HepG2 (cell line): ENCODE measurements at regions not wholly inside any gene's neighbourhood (a gene's known extent, or its start where the extent isn't known, plus 50 kb on each side); places are given as distances from the start of the nearest gene placed in this dataset.
A peak's percentile ranks its signal among the peaks of the same experiment; 100 is the strongest.
"Not testable (repeated sequence)": the region's sequence is repeated elsewhere in the genome, so short reads cannot be mapped to it uniquely, and the experiment has no call there.

Experiments used
- ATAC-seq: fragments of 200-7000 bp; cut with Tn5 transposase; 3 replicates; pipeline ENCODE4 v1.9.1; 2020; ENCODE audit warnings: mild to moderate bottlenecking, moderate library complexity
- BruUV-seq: library from RNA; stranded (reverse); fragments of 400-500 nt; replicated peaks from 2 replicates; lab custom pipeline; 2021; lab: Mats Ljungman, UMichigan
- CTCF ChIA-PET: fragments of 300-600 bp; formaldehyde crosslinking; extraction: SDS; loops from one replicate; lab custom pipeline; 2021; ENCODE audit warnings: low total read pairs, inconsistent platforms, low intra/inter-chr PET ratio; lab: Yijun Ruan, JAX
- POLR2A ChIA-PET: fragments of 350-600 bp; sonication (Branson Sonifier 250); formaldehyde crosslinking; loops from one replicate; lab custom pipeline; 2020; ENCODE audit warnings: antibody characterized with exemption, inconsistent platforms; lab: Yijun Ruan, JAX
- DNase-seq: peaks from one replicate; pipeline ENCODE4 v3.0.0-alpha.2; 2015; ENCODE audit warnings: low spot score
- FAIRE-seq: peaks from 3 replicates; lab custom pipeline; 2011; peaks lifted over from hg19 to GRCh38; lab: Jason Lieb, UNC
- H2AFZ ChIP-seq: one replicate; pipeline ENCODE4 v1.6.1; 2011; ENCODE audit warnings: low read length, inconsistent platforms
- H3K27ac ChIP-seq: fragments of 300-600 bp; 3 replicates; pipeline ENCODE4 v1.8.0; 2011; ENCODE audit warnings: mixed run types, mild to moderate bottlenecking, mixed read lengths, low read length, inconsistent platforms; ENCODE audit not compliant: insufficient read depth; ENCODE audit errors: extremely low read length
- H3K27me3 ChIP-seq, 2 experiments: fragments of 200-600 bp in 1 of 2; 2 replicates in 1 of 2; 3 replicates in 1 of 2; pipeline versions ENCODE4 v1.6.0 to v1.8.0; 2011; ENCODE audit warnings: low read length in 2 of 2, mild to moderate bottlenecking in 2 of 2, moderate library complexity in 2 of 2, inconsistent platforms in 1 of 2; ENCODE audit not compliant: insufficient read depth in 2 of 2, control insufficient read depth in 1 of 2
- H3K36me3 ChIP-seq, 2 experiments: fragments of 200-600 bp in 1 of 2; replicated peaks in 1 of 2; 2 replicates in 1 of 2; 3 replicates in 1 of 2; pipeline versions ENCODE4 v1.5.1 to v1.8.0; 2011; ENCODE audit warnings: low read length in 2 of 2, inconsistent platforms in 1 of 2; ENCODE audit not compliant: insufficient read depth in 2 of 2, control insufficient read depth in 1 of 2
- H3K4me1 ChIP-seq: 2 replicates; pipeline ENCODE4 v1.5.1; 2012; ENCODE audit warnings: low read length, inconsistent platforms; ENCODE audit not compliant: insufficient read depth
- H3K4me2 ChIP-seq: 2 replicates; pipeline ENCODE4 v1.6.0; 2011; ENCODE audit warnings: low read depth, low read length, inconsistent platforms
- H3K4me3 ChIP-seq, 3 experiments: fragments of 200-600 bp in 1 of 3; sonication (generic), shearing (Covaris generic) in 1 of 3; replicated peaks in 1 of 3; 2 replicates each; pipeline ENCODE4 v1.5.1; 2011 to 2016; ENCODE audit warnings: low read length in 3 of 3, inconsistent platforms in 2 of 3, low read depth in 2 of 3, mild to moderate bottlenecking in 2 of 3, control low read depth in 1 of 3, mixed read lengths in 1 of 3; ENCODE audit not compliant: insufficient read depth in 1 of 3
- H3K79me2 ChIP-seq: one replicate; pipeline ENCODE4 v1.6.1; 2011; ENCODE audit warnings: low read length, inconsistent platforms; ENCODE audit not compliant: insufficient read depth
- H3K9ac ChIP-seq: 2 replicates; pipeline ENCODE4 v1.6.0; 2011; ENCODE audit warnings: mild to moderate bottlenecking, low read depth, low read length, inconsistent platforms; ENCODE audit not compliant: insufficient read depth
- H3K9me3 ChIP-seq: 2 replicates; pipeline ENCODE4 v1.5.1; 2012; ENCODE audit warnings: mild to moderate bottlenecking, low read length
- H4K20me1 ChIP-seq: 2 replicates; pipeline ENCODE4 v1.6.0; 2011; ENCODE audit warnings: inconsistent platforms, mild to moderate bottlenecking, low read length, moderate library complexity; ENCODE audit not compliant: insufficient read depth
- STAG1 ChIP-seq: sonication (generic); formaldehyde crosslinking; IDR thresholded peaks from 2 replicates; pipeline ENCODE4 v1.4.0; 2020; ENCODE audit warnings: missing genetic modification reagents
- ZNF350 ChIP-seq: sonication (generic); formaldehyde crosslinking; IDR thresholded peaks from 2 replicates; pipeline ENCODE4 v1.4.0; 2020; ENCODE audit warnings: mild to moderate bottlenecking, low read depth, missing genetic modification reagents, borderline replicate concordance
- ZNF460 ChIP-seq: sonication (generic); formaldehyde crosslinking; IDR thresholded peaks from 2 replicates; pipeline ENCODE4 v1.5.1; 2020; ENCODE audit warnings: missing genetic modification reagents, mild to moderate bottlenecking, borderline replicate concordance
- ZNF670 ChIP-seq: sonication (generic); formaldehyde crosslinking; IDR thresholded peaks from 2 replicates; pipeline ENCODE4 v1.8.0; 2022; ENCODE audit warnings: mild to moderate bottlenecking, missing genetic modification reagents, borderline replicate concordance
- WGBS: methylation state at CpG from one replicate; pipeline ENCODE4 v1.1.6; 2017; ENCODE audit warnings: low lambda C conversion rate; 5-methylcytosine and 5-hydroxymethylcytosine counted together
- in situ Hi-C: cut with HindIII; loops from 2 replicates; pipeline ENCODE4 v1.10.0; 2017; ENCODE audit warnings: low pct_unique_long_range_greater_than_20kb; ENCODE audit not compliant: extremely low pct_ligation_motif_present
- intact Hi-C: fragments of 100-400 bp; cut with micrococcal nuclease; formaldehyde crosslinking; loops from one replicate; pipeline ENCODE4 v1.10.0; 2022; ENCODE audit not compliant: unreplicated experiment
- TF ChIP-seq, protein P1 (sequence below): sonication (generic); formaldehyde crosslinking; conservative IDR thresholded peaks from 2 replicates; pipeline ENCODE4 v1.8.0; 2022; ENCODE audit warnings: mild to moderate bottlenecking, moderate library complexity, missing genetic modification reagents
- TF ChIP-seq, protein P2 (sequence below): sonication (generic); formaldehyde crosslinking; IDR thresholded peaks from 2 replicates; pipeline ENCODE4 v1.5.0; 2020; ENCODE audit warnings: mild to moderate bottlenecking, missing genetic modification reagents, moderate library complexity

DNA sequence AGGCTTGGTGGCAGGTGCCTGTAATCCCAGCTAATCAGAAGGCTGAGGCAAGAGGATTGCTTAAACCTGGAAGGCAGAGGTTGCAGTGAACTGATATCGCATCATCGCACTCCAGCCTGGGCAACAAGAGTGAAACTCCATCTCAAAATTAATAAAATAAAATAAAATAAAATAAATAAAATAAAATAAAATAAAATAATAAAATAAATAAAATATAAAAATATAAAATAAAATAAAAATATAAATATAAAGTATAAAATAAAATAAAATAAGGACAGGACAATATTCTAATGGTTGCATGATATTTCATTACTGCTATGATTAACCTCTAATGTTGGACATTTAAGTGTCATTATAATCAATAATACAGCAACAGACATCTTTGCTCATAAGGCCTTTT, 933.1 kb downstream of the CDY1 start (continued):
- no peak for TF ChIP-seq ZNF460 (CRISPR knock-in tag)
- no peak for TF ChIP-seq ZNF670
- TF ChIP-seq ZNF350, result no peak
- TF ChIP-seq, protein P1, sequence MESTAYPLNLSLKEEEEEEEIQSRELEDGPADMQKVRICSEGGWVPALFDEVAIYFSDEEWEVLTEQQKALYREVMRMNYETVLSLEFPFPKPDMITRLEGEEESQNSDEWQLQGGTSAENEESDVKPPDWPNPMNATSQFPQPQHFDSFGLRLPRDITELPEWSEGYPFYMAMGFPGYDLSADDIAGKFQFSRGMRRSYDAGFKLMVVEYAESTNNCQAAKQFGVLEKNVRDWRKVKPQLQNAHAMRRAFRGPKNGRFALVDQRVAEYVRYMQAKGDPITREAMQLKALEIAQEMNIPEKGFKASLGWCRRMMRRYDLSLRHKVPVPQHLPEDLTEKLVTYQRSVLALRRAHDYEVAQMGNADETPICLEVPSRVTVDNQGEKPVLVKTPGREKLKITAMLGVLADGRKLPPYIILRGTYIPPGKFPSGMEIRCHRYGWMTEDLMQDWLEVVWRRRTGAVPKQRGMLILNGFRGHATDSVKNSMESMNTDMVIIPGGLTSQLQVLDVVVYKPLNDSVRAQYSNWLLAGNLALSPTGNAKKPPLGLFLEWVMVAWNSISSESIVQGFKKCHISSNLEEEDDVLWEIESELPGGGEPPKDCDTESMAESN (CRISPR knock-in tag), result no peak

DNA sequence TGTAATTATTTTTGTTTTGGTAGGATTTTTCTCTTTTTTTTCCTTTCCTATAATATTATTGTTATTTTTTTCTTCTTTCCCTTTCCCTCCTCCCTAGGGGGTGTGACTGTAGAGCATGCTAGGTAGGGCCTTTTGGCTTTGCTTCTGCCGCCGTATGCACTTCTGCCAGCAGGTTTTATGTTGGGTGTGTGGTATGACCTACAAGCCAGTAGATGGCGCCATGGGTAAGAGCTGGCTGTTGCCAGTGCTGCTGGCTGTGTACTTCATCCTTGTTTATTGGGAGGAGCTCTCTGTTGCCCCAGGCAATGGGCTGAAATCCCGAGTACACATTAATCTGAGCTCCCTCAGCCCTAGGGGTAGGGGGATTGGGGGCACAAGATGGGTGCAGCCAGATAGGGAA, 941.1 kb downstream of the CDY1 start:
- CTCF ChIA-PET, intact Hi-C loops, BruUV-seq, H3K9me3 ChIP-seq, in situ Hi-C loops, H3K9ac ChIP-seq, H2AFZ ChIP-seq, H3K27ac ChIP-seq, H3K4me2 ChIP-seq, H4K20me1 ChIP-seq, POLR2A ChIA-PET, ATAC-seq, H3K79me2 ChIP-seq, H3K4me1 ChIP-seq, H3K36me3 ChIP-seq, H3K27me3 ChIP-seq, H3K4me3 ChIP-seq: not testable (repeated sequence)
- 0% methylated on average over 3 of the region's 4 CpGs for WGBS
- peak; percentile 0 for DNase-seq
- TF ChIP-seq STAG1 (CRISPR knock-in tag), result peak; percentile 25; the same call in 1 of the 2 replicates
- TF ChIP-seq, protein P2, sequence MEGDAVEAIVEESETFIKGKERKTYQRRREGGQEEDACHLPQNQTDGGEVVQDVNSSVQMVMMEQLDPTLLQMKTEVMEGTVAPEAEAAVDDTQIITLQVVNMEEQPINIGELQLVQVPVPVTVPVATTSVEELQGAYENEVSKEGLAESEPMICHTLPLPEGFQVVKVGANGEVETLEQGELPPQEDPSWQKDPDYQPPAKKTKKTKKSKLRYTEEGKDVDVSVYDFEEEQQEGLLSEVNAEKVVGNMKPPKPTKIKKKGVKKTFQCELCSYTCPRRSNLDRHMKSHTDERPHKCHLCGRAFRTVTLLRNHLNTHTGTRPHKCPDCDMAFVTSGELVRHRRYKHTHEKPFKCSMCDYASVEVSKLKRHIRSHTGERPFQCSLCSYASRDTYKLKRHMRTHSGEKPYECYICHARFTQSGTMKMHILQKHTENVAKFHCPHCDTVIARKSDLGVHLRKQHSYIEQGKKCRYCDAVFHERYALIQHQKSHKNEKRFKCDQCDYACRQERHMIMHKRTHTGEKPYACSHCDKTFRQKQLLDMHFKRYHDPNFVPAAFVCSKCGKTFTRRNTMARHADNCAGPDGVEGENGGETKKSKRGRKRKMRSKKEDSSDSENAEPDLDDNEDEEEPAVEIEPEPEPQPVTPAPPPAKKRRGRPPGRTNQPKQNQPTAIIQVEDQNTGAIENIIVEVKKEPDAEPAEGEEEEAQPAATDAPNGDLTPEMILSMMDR (CRISPR knock-in tag), result peak; percentile 43
- peak; percentile 57 for FAIRE-seq
